HEK293 (cell line): ENCODE measurements at regions not wholly inside any gene's neighbourhood (a gene's known extent, or its start where the extent isn't known, plus 50 kb on each side); places are given as distances from the start of the nearest gene placed in this dataset.

Experiments
- CTCF ChIA-PET: fragments of 350-600 bp; formaldehyde crosslinking; extraction: SDS; loops from one replicate; lab custom pipeline; 2021; ENCODE audit warnings: antibody characterized with exemption; lab: Yijun Ruan, JAX
- POLR2A ChIA-PET: fragments of 300-600 bp; formaldehyde crosslinking; extraction: SDS; loops from one replicate; lab custom pipeline; 2020; ENCODE audit warnings: antibody characterized with exemption, inconsistent platforms; lab: Yijun Ruan, JAX
- H3K27ac ChIP-seq: fragments of 200-500 bp; sonication (Bioruptor generic); 2 replicates; pipeline ENCODE4 v1.5.1; 2014; ENCODE audit warnings: low read depth, low read length, control low read depth, inconsistent platforms; ENCODE audit errors: extremely low read depth
- H3K36me3 ChIP-seq, 2 experiments: fragments of 200-500 bp in 1 of 2; sonication (Bioruptor generic) in 1 of 2; 1 replicate in 1 of 2; 2 replicates in 1 of 2; pipeline ENCODE4 v1.5.1; 2014 to 2017; ENCODE audit warnings: inconsistent platforms in 2 of 2, low read length in 2 of 2; ENCODE audit not compliant: control insufficient read depth in 2 of 2, insufficient read depth in 1 of 2
- H3K4me1 ChIP-seq: fragments of 200-500 bp; sonication (Bioruptor generic); 2 replicates; pipeline ENCODE4 v1.5.1; 2014; ENCODE audit warnings: mild to moderate bottlenecking, low read length, inconsistent platforms; ENCODE audit not compliant: control insufficient read depth, insufficient read depth
- H3K4me3 ChIP-seq: 2 replicates; pipeline ENCODE4 v1.5.1; 2011; ENCODE audit warnings: low read depth, mild to moderate bottlenecking, control low read depth, low read length, moderate library complexity
- H3K9me3 ChIP-seq: fragments of 200-500 bp; sonication (Bioruptor generic); 2 replicates; pipeline ENCODE4 v1.5.1; 2014; ENCODE audit warnings: low read depth, low read length, inconsistent platforms; ENCODE audit not compliant: control insufficient read depth, insufficient read depth
- PRDM2 ChIP-seq: fragments of 450-650 bp; formaldehyde crosslinking; IDR thresholded peaks from 2 replicates; pipeline ENCODE4 v1.5.1; 2016; ENCODE audit warnings: missing biosample characterization, missing genetic modification characterization, borderline replicate concordance
- SETDB1 ChIP-seq: IDR thresholded peaks from one replicate; pipeline ENCODE4 v1.6.1; 2017; ENCODE audit warnings: mild to moderate bottlenecking, low read length, moderate library complexity, mixed read lengths; ENCODE audit not compliant: insufficient read length
- SP3 ChIP-seq: fragments of 450-650 bp; formaldehyde crosslinking; IDR thresholded peaks from 2 replicates; pipeline ENCODE4 v1.5.1; 2016; ENCODE audit warnings: missing biosample characterization, missing genetic modification characterization
- ZFP3 ChIP-seq: fragments of 450-650 bp; formaldehyde crosslinking; IDR thresholded peaks from 2 replicates; pipeline ENCODE4 v1.5.1; 2016; ENCODE audit warnings: low read depth, missing biosample characterization, missing genetic modification characterization
- ZNF18 ChIP-seq: fragments of 450-650 bp; formaldehyde crosslinking; IDR thresholded peaks from 2 replicates; pipeline ENCODE4 v1.5.1; 2016; ENCODE audit warnings: missing biosample characterization, missing genetic modification characterization
- ZNF19 ChIP-seq: fragments of 450-650 bp; formaldehyde crosslinking; IDR thresholded peaks from 2 replicates; pipeline ENCODE4; 2016; ENCODE audit warnings: missing biosample characterization, missing genetic modification characterization, low read depth
- ZNF2 ChIP-seq: fragments of 450-650 bp; formaldehyde crosslinking; IDR thresholded peaks from 2 replicates; pipeline ENCODE4 v1.5.1; 2016; ENCODE audit warnings: missing biosample characterization, missing genetic modification characterization
- ZNF266 ChIP-seq: fragments of 450-650 bp; formaldehyde crosslinking; IDR thresholded peaks from 2 replicates; pipeline ENCODE4 v1.5.1; 2016; ENCODE audit warnings: missing biosample characterization, missing genetic modification characterization, low read depth
- ZNF324 ChIP-seq: fragments of 450-650 bp; formaldehyde crosslinking; IDR thresholded peaks from 2 replicates; pipeline ENCODE4 v1.5.1; 2016; ENCODE audit warnings: missing biosample characterization, missing genetic modification characterization
- ZNF404 ChIP-seq: fragments of 450-650 bp; formaldehyde crosslinking; IDR thresholded peaks from 2 replicates; pipeline ENCODE4 v1.5.1; 2017; ENCODE audit warnings: missing biosample characterization, missing genetic modification characterization
- ZNF433 ChIP-seq: fragments of 450-650 bp; formaldehyde crosslinking; IDR thresholded peaks from 2 replicates; pipeline ENCODE4 v1.5.1; 2016; ENCODE audit warnings: missing biosample characterization, missing genetic modification characterization, low read depth
- ZNF548 ChIP-seq: fragments of 450-650 bp; formaldehyde crosslinking; IDR thresholded peaks from 2 replicates; pipeline ENCODE4 v1.5.1; 2016; ENCODE audit warnings: missing biosample characterization, missing genetic modification characterization
- ZNF596 ChIP-seq: fragments of 450-650 bp; IDR thresholded peaks from 2 replicates; pipeline ENCODE4 v1.5.0; 2018; ENCODE audit warnings: missing biosample characterization, mild to moderate bottlenecking, missing genetic modification characterization, moderate library complexity
- ZNF664 ChIP-seq: fragments of 450-650 bp; formaldehyde crosslinking; IDR thresholded peaks from 2 replicates; pipeline ENCODE4 v1.5.1; 2016; ENCODE audit warnings: missing biosample characterization, missing genetic modification characterization
- ZNF830 ChIP-seq: fragments of 450-650 bp; IDR thresholded peaks from 2 replicates; pipeline ENCODE4 v1.5.0; 2018; ENCODE audit warnings: missing biosample characterization, missing genetic modification characterization, low read depth, mild to moderate bottlenecking, moderate library complexity
- TF ChIP-seq, protein P1 (sequence below): fragments of 450-650 bp; formaldehyde crosslinking; IDR thresholded peaks from 2 replicates; pipeline ENCODE4 v1.5.1; 2017; ENCODE audit warnings: missing biosample characterization, missing genetic modification characterization

GRCh38 chr13:38135592-38135991 lies 214.1 kb upstream of the UFM1 start:
- no peak for TF ChIP-seq ZNF2 (tag by site-specific recombination)
- no peak for TF ChIP-seq ZNF324 (tag by site-specific recombination)
- TF ChIP-seq ZFP3 (tag by site-specific recombination), result no peak
- no peak for TF ChIP-seq ZNF548 (tag by site-specific recombination)
- ChIA-PET CTCF (no interaction called here), POLR2A (no interaction called here)
- H3K4me3 ChIP-seq, result no peak overlapping the region
- no peaks in the 10 kb centered on the region for H3K36me3 ChIP-seq
- no peaks in the 10 kb centered on the region for H3K9me3 ChIP-seq
- no peak overlapping the region for H3K27ac ChIP-seq
- H3K4me1 ChIP-seq, result no peaks in the 10 kb centered on the region

- no peaks in the 10 kb centered on the region for H3K4me1 ChIP-seq
- TF ChIP-seq ZNF830 (tag by site-specific recombination), result no peak
- TF ChIP-seq, protein P1, sequence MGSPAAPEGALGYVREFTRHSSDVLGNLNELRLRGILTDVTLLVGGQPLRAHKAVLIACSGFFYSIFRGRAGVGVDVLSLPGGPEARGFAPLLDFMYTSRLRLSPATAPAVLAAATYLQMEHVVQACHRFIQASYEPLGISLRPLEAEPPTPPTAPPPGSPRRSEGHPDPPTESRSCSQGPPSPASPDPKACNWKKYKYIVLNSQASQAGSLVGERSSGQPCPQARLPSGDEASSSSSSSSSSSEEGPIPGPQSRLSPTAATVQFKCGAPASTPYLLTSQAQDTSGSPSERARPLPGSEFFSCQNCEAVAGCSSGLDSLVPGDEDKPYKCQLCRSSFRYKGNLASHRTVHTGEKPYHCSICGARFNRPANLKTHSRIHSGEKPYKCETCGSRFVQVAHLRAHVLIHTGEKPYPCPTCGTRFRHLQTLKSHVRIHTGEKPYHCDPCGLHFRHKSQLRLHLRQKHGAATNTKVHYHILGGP (tag by site-specific recombination), result no peak
- TF ChIP-seq ZNF18, result no peak
- TF ChIP-seq PRDM2 (tag by site-specific recombination), result no peak
- no peak for TF ChIP-seq ZFP3 (tag by site-specific recombination)
- TF ChIP-seq SP3 (tag by site-specific recombination), result no peak
- TF ChIP-seq SETDB1, result no peak
- no peak for TF ChIP-seq ZNF266 (tag by site-specific recombination)
- no peak for TF ChIP-seq ZNF404
- TF ChIP-seq ZNF19 (tag by site-specific recombination), result no peak
- no peak for TF ChIP-seq ZNF433 (tag by site-specific recombination)
- TF ChIP-seq ZNF596 (tag by site-specific recombination), result no peak
- TF ChIP-seq ZNF664 (tag by site-specific recombination), result no peak
- no peaks in the 10 kb centered on the region for H3K9me3 ChIP-seq
- H3K4me3 ChIP-seq, result no peak overlapping the region
- no peak overlapping the region for H3K27ac ChIP-seq
- CTCF ChIA-PET, result interaction anchor here (0.7 kb wide), 1 partner anchor 13 kb away, joined by 4 read pairs; no protein-coding TSS in a partner anchor
- POLR2A ChIA-PET, result no interaction called here
- no peaks in the 10 kb centered on the region for H3K36me3 ChIP-seq
Observed at GRCh38 chr13:38121267-38121666, 228.4 kb upstream of the UFM1 start.
